ENCODE measurements at regions not wholly inside any gene's neighbourhood (a gene's known extent, or its start where the extent isn't known, plus 50 kb on each side); places are given as distances from the start of the nearest gene placed in this dataset.

- H3K4me3 Mint-ChIP-seq, result no peak overlapping the region
- no peaks in the 10 kb centered on the region for H3K79me2 ChIP-seq (ENCODE audit: control insufficient read depth, insufficient read depth, low read length)
- DNase-seq, result no peak
- no peak overlapping the region for H3K27ac Mint-ChIP-seq
- intact Hi-C loops (cut with micrococcal nuclease), result no loop called here
- no peaks in the 10 kb centered on the region for H3K27me3 ChIP-seq (replicated peaks in 1 of 4; ENCODE audit: control extremely low read depth in 1 of 4, control insufficient read depth in 3 of 4, insufficient read depth in 4 of 4, low read length in 3 of 4)
- H3K9ac ChIP-seq (ENCODE audit: low read length), result no peak overlapping the region
- peaks cover 8% of the 10 kb centered on the region for H3K9me3 Mint-ChIP-seq (ENCODE audit: insufficient read depth)
- peaks cover 0 to 30% (median 2%) of the 10 kb centered on the region in 3 donors for H3K9me3 ChIP-seq (ENCODE audit: control extremely low read depth in 1 of 3, control insufficient read depth in 2 of 3, insufficient read depth in 1 of 3, low read length in 2 of 3)
- no peak for ATAC-seq (ENCODE audit: low read depth)
- no peaks in the 10 kb centered on the region for H4K20me1 ChIP-seq (ENCODE audit: control insufficient read depth, insufficient read depth, low read length, poor library complexity, severe bottlenecking)
- H3K4me2 ChIP-seq (replicated peaks; ENCODE audit: low read depth, low read length, poor library complexity, severe bottlenecking), result no peak overlapping the region
- H3K36me3 ChIP-seq (replicated peaks in 1 of 2; ENCODE audit: control extremely low read depth in 1 of 2, control insufficient read depth in 1 of 2, extremely low read depth in 1 of 2, insufficient read depth in 2 of 2, low read length in 1 of 2), result no peaks in the 10 kb centered on the region
- no peaks in the 10 kb centered on the region for H3K4me1 ChIP-seq (ENCODE audit: control insufficient read depth in 2 of 2, insufficient read depth in 2 of 2, low read length in 2 of 2)
- ChIA-PET CTCF (no interaction called here), POLR2A (no interaction called here)
- no peak overlapping the region for H3K4me3 ChIP-seq (ENCODE audit: control extremely low read depth in 1 of 5, extremely low read depth in 1 of 5, insufficient read depth in 1 of 5, low read depth in 2 of 5, low read length in 4 of 5)
- H3K27ac ChIP-seq (ENCODE audit: low read length in 2 of 2), result no peak overlapping the region
- TF ChIP-seq CTCF (IDR thresholded peaks at IDR 0.05) (no peak), EZH2 (IDR thresholded peaks at IDR 0.05; ENCODE audit: borderline replicate concordance, insufficient read depth, low read depth, low read length, poor library complexity, severe bottlenecking) (no peak)
- peaks cover 10% of the 10 kb centered on the region for H3K27me3 Mint-ChIP-seq
- no peak overlapping the region for H2AFZ ChIP-seq (ENCODE audit: insufficient read depth, low read depth, low read length, poor library complexity, severe bottlenecking)
- no peaks in the 10 kb centered on the region for H3K4me1 Mint-ChIP-seq
- WGBS (ENCODE audit: insufficient coverage), result 97% methylated on average over 8 of the region's 11 CpGs
Measured at GRCh38 chr20:23232679-23233308, 117.8 kb upstream of the NXT1 start.

GRCh38 chr20:23232219-23232581 lies 118.4 kb upstream of the NXT1 start:
- DNase-seq, result no peak
- Histone ChIP-seq H3K9ac (ENCODE audit: low read length) (no peak overlapping the region), H3K36me3 (replicated peaks in 1 of 2; ENCODE audit: control extremely low read depth in 1 of 2, control insufficient read depth in 1 of 2, extremely low read depth in 1 of 2, insufficient read depth in 2 of 2, low read length in 1 of 2) (no peaks in the 10 kb centered on the region), H3K27ac (ENCODE audit: low read length in 2 of 2) (no peak overlapping the region), H3K4me1 (ENCODE audit: control insufficient read depth in 2 of 2, insufficient read depth in 2 of 2, low read length in 2 of 2) (no peaks in the 10 kb centered on the region), H3K79me2 (ENCODE audit: control insufficient read depth, insufficient read depth, low read length) (no peaks in the 10 kb centered on the region), H3K4me2 (replicated peaks; ENCODE audit: low read depth, low read length, poor library complexity, severe bottlenecking) (no peak overlapping the region), H3K4me3 (ENCODE audit: control extremely low read depth in 1 of 5, extremely low read depth in 1 of 5, insufficient read depth in 1 of 5, low read depth in 2 of 5, low read length in 4 of 5) (no peak overlapping the region), H2AFZ (ENCODE audit: insufficient read depth, low read depth, low read length, poor library complexity, severe bottlenecking) (no peak overlapping the region), H3K9me3 (ENCODE audit: control extremely low read depth in 1 of 3, control insufficient read depth in 2 of 3, insufficient read depth in 1 of 3, low read length in 2 of 3) (peaks cover 0 to 30% (median 2%) of the 10 kb centered on the region in 3 donors), H3K27me3 (replicated peaks in 1 of 4; ENCODE audit: control extremely low read depth in 1 of 4, control insufficient read depth in 3 of 4, insufficient read depth in 4 of 4, low read length in 3 of 4) (no peaks in the 10 kb centered on the region), H4K20me1 (ENCODE audit: control insufficient read depth, insufficient read depth, low read length, poor library complexity, severe bottlenecking) (no peaks in the 10 kb centered on the region)
- POLR2A ChIA-PET, result no interaction called here
- no peak for ATAC-seq (ENCODE audit: low read depth)
- Mint-ChIP-seq H3K4me3 (no peak overlapping the region), H3K4me1 (no peaks in the 10 kb centered on the region), H3K27ac (no peak overlapping the region), H3K27me3 (peaks cover 10% of the 10 kb centered on the region), H3K9me3 (ENCODE audit: insufficient read depth) (peaks cover 8% of the 10 kb centered on the region)
- TF ChIP-seq EZH2 (IDR thresholded peaks at IDR 0.05; ENCODE audit: borderline replicate concordance, insufficient read depth, low read depth, low read length, poor library complexity, severe bottlenecking) (no peak), CTCF (IDR thresholded peaks at IDR 0.05) (no peak)
- WGBS (ENCODE audit: insufficient coverage), result 92% methylated on average over 4 of the region's 4 CpGs
- CTCF ChIA-PET, result no interaction called here
- intact Hi-C loops (cut with micrococcal nuclease), result no loop called here
